H1 (cell line): ENCODE measurements at regions not wholly inside any gene's neighbourhood (a gene's known extent, or its start where the extent isn't known, plus 50 kb on each side); places are given as distances from the start of the nearest gene placed in this dataset.

Experiments used
- CTCF ChIA-PET: fragments of 300-600 bp; sonication (Branson Sonifier 250); formaldehyde crosslinking; loops from one replicate; lab custom pipeline; 2021; ENCODE audit not compliant: partially characterized antibody; lab: Charles Lee
- POLR2A ChIA-PET: fragments of 300-600 bp; sonication (Branson Sonifier 250); formaldehyde crosslinking; loops from one replicate; lab custom pipeline; 2021; ENCODE audit warnings: inconsistent platforms; ENCODE audit not compliant: partially characterized antibody; lab: Charles Lee
- DNase-seq, 2 experiments: peaks; one replicate each; pipeline versions ENCODE4 v3.0.0 to v3.0.0-alpha.2; 2010 to 2022; ENCODE audit warnings: low spot score in 2 of 2, low read depth in 1 of 2, mixed read lengths in 1 of 2
- FAIRE-seq: peaks from 2 replicates; lab custom pipeline; 2011; peaks lifted over from hg19 to GRCh38; lab: Jason Lieb, UNC
- H2AFZ ChIP-seq: 2 replicates; pipeline ENCODE4 v1.8.1; 2012; ENCODE audit warnings: low read length, inconsistent platforms
- H2AK5ac ChIP-seq: 2 replicates; pipeline ENCODE4 v1.6.1; 2013; ENCODE audit warnings: low read depth, low read length
- H2BK120ac ChIP-seq: replicated peaks from 2 replicates; pipeline ENCODE3; 2013; ENCODE audit warnings: low read depth, low read length, inconsistent platforms
- H2BK12ac ChIP-seq: 2 replicates; pipeline ENCODE4 v1.6.1; 2013; ENCODE audit warnings: low read depth, low read length
- H2BK15ac ChIP-seq: 2 replicates; pipeline ENCODE4 v1.6.1; 2013; ENCODE audit warnings: low read length
- H2BK20ac ChIP-seq: 2 replicates; pipeline ENCODE4 v1.6.1; 2013; ENCODE audit warnings: low read length
- H2BK5ac ChIP-seq: 2 replicates; pipeline ENCODE4 v1.6.1; 2013; ENCODE audit warnings: low read depth, low read length
- H3K14ac ChIP-seq: 2 replicates; pipeline ENCODE4 v1.6.1; 2013; ENCODE audit warnings: inconsistent platforms; ENCODE audit not compliant: insufficient read length
- H3K18ac ChIP-seq: 2 replicates; pipeline ENCODE4 v1.6.1; 2013; ENCODE audit warnings: low read length; ENCODE audit errors: extremely low read depth
- H3K23ac ChIP-seq: 2 replicates; pipeline ENCODE4 v1.6.1; 2013; ENCODE audit warnings: inconsistent platforms; ENCODE audit not compliant: insufficient read length
- H3K23me2 ChIP-seq: 2 replicates; pipeline ENCODE4 v1.6.1; 2013; ENCODE audit warnings: low read depth, low read length
- H3K27ac ChIP-seq: 2 replicates; pipeline ENCODE4 v1.6.1; 2011; ENCODE audit warnings: low read depth, low read length, inconsistent platforms
- H3K27me3 ChIP-seq, 4 experiments: replicated peaks in 1 of 4; 1 replicate in 1 of 4; 2 replicates in 3 of 4; pipeline versions ENCODE4 v1.6.1 to v1.8.1; 2011 to 2013; ENCODE audit warnings: low read length in 3 of 4, mild to moderate bottlenecking in 3 of 4, inconsistent platforms in 2 of 4, mixed read lengths in 2 of 4, moderate library complexity in 1 of 4; ENCODE audit not compliant: control insufficient read depth in 3 of 4, insufficient read depth in 3 of 4; ENCODE audit errors: extremely low read depth in 1 of 4
- H3K36me3 ChIP-seq, 4 experiments: 2 replicates each; pipeline versions ENCODE4 v1.6.1 to v1.8.1; 2011 to 2013; ENCODE audit warnings: mild to moderate bottlenecking in 4 of 4, low read length in 3 of 4, moderate library complexity in 2 of 4, control low read depth in 1 of 4, inconsistent platforms in 1 of 4; ENCODE audit not compliant: insufficient read depth in 4 of 4, control insufficient read depth in 2 of 4
- H3K4ac ChIP-seq: replicated peaks from 2 replicates; pipeline ENCODE3; 2013; ENCODE audit warnings: low read length, low read depth, mixed read lengths, inconsistent platforms; ENCODE audit not compliant: insufficient read length
- H3K4me1 ChIP-seq, 4 experiments: replicated peaks in 1 of 4; 1 replicate in 1 of 4; 2 replicates in 3 of 4; pipeline versions ENCODE4 v1.6.1 to v1.8.1; 2011 to 2013; ENCODE audit warnings: low read length in 3 of 4, inconsistent platforms in 2 of 4, mixed read lengths in 1 of 4; ENCODE audit not compliant: insufficient read depth in 4 of 4, control insufficient read depth in 3 of 4
- H3K4me2 ChIP-seq, 2 experiments: 2 replicates each; pipeline versions ENCODE4 v1.6.1 to v1.8.1; 2011 to 2013; ENCODE audit warnings: low read depth in 2 of 2, low read length in 2 of 2, control low read depth in 1 of 2, inconsistent platforms in 1 of 2, mild to moderate bottlenecking in 1 of 2; ENCODE audit not compliant: insufficient read depth in 1 of 2
- H3K4me3 ChIP-seq, 4 experiments: fragments of 200-600, 300-600 bp in 1 of 4; sonication (generic), shearing (Covaris generic), sonication (Bioruptor Twin) in 1 of 4; 2 replicates each; pipeline versions ENCODE4 v1.5.1 to v1.8.1; 2011 to 2016; ENCODE audit warnings: low read length in 4 of 4, low read depth in 3 of 4, control low read depth in 2 of 4, inconsistent platforms in 2 of 4, mild to moderate bottlenecking in 2 of 4, mixed read lengths in 1 of 4, moderate library complexity in 1 of 4; ENCODE audit not compliant: insufficient read depth in 2 of 4; ENCODE audit errors: extremely low read depth in 1 of 4
- H3K56ac ChIP-seq: replicated peaks from 2 replicates; pipeline ENCODE3; 2013; ENCODE audit warnings: low read depth, mild to moderate bottlenecking, mixed read lengths, low read length, inconsistent platforms; ENCODE audit not compliant: insufficient read length
- H3K79me1 ChIP-seq: 2 replicates; pipeline ENCODE4 v1.6.1; 2013; ENCODE audit warnings: low read depth, low read length, control low read depth
- H3K79me2 ChIP-seq, 2 experiments: 2 replicates each; pipeline versions ENCODE4 v1.6.1 to v1.8.1; 2012 to 2013; ENCODE audit warnings: low read length in 2 of 2, mild to moderate bottlenecking in 2 of 2, inconsistent platforms in 1 of 2; ENCODE audit not compliant: insufficient read depth in 2 of 2, control insufficient read depth in 1 of 2
- H3K9ac ChIP-seq, 4 experiments: replicated peaks in 1 of 4; 1 replicate in 1 of 4; 2 replicates in 3 of 4; pipeline versions ENCODE4 v1.6.1 to v1.8.1; 2011 to 2013; ENCODE audit warnings: low read depth in 3 of 4, low read length in 3 of 4, control low read depth in 2 of 4, mild to moderate bottlenecking in 2 of 4, moderate library complexity in 2 of 4, inconsistent platforms in 1 of 4; ENCODE audit errors: extremely low read depth in 1 of 4
- H3K9me3 ChIP-seq, 2 experiments: 2 replicates each; pipeline versions ENCODE4 v1.6.1 to v1.8.1; 2012 to 2013; ENCODE audit warnings: mild to moderate bottlenecking in 2 of 2, moderate library complexity in 2 of 2, control low read depth in 1 of 2, inconsistent platforms in 1 of 2, low read depth in 1 of 2, low read length in 1 of 2, mixed read lengths in 1 of 2; ENCODE audit not compliant: insufficient read depth in 2 of 2
- H4K20me1 ChIP-seq, 2 experiments: replicated peaks in 1 of 2; 2 replicates each; pipeline versions ENCODE3 to v1.8.1; 2011 to 2013; ENCODE audit warnings: inconsistent platforms in 2 of 2, low read length in 2 of 2, mild to moderate bottlenecking in 1 of 2; ENCODE audit not compliant: insufficient read depth in 2 of 2, control insufficient read depth in 1 of 2
- H4K5ac ChIP-seq: 2 replicates; pipeline ENCODE4 v1.6.1; 2013; ENCODE audit warnings: low read length, low read depth, mixed read lengths, inconsistent platforms; ENCODE audit not compliant: insufficient read length
- H4K8ac ChIP-seq: 2 replicates; pipeline ENCODE4 v1.8.0; 2013; ENCODE audit warnings: mild to moderate bottlenecking, moderate library complexity, low read length, inconsistent platforms; ENCODE audit not compliant: insufficient read depth; ENCODE audit errors: extremely low read depth
- H4K91ac ChIP-seq: replicated peaks from 2 replicates; pipeline ENCODE3; 2013; ENCODE audit warnings: low read length, mixed read lengths, inconsistent platforms; ENCODE audit not compliant: insufficient read length
- GABPA ChIP-seq: IDR thresholded peaks from 2 replicates; pipeline ENCODE4 v1.6.1; 2011; ENCODE audit warnings: mild to moderate bottlenecking, low read length, moderate library complexity, borderline replicate concordance; ENCODE audit not compliant: insufficient read depth
- JUND ChIP-seq: IDR thresholded peaks from 2 replicates; pipeline ENCODE4 v1.6.1; 2011; ENCODE audit warnings: mild to moderate bottlenecking, improper control_type of control experiment, low read length
- KDM5A ChIP-seq: fragments of 200-600 bp; IDR thresholded peaks from 2 replicates; pipeline ENCODE4 v1.7.1; 2012; ENCODE audit warnings: mild to moderate bottlenecking, low read length, inconsistent platforms, mixed read lengths
- MAX ChIP-seq: IDR thresholded peaks from 2 replicates; pipeline ENCODE4 v1.6.1; 2012; ENCODE audit warnings: inconsistent platforms
- RAD21 ChIP-seq, 2 experiments: IDR thresholded peaks in 1 of 2; conservative IDR thresholded peaks in 1 of 2; 2 replicates each; pipeline ENCODE4 v1.6.1; 2011; ENCODE audit warnings: low read depth in 2 of 2, low read length in 2 of 2, improper control_type of control experiment in 1 of 2, inconsistent platforms in 1 of 2, mild to moderate bottlenecking in 1 of 2, moderate library complexity in 1 of 2
- SP2 ChIP-seq: IDR thresholded peaks from 2 replicates; pipeline ENCODE4 v1.6.1; 2012; ENCODE audit warnings: mild to moderate bottlenecking, low read length, inconsistent platforms
- SUZ12 ChIP-seq: fragments of 200-600 bp; sonication (generic); IDR thresholded peaks from 2 replicates; pipeline ENCODE4 v1.6.1; 2012; ENCODE audit warnings: mild to moderate bottlenecking, inconsistent platforms, low read length, moderate library complexity, mixed read lengths
- USF2 ChIP-seq: IDR thresholded peaks from 2 replicates; pipeline ENCODE4 v1.6.1; 2011; ENCODE audit warnings: low read length, improper control_type of control experiment
- WGBS, 2 experiments: shearing (Covaris generic) in 1 of 2; methylation state at CpG; one replicate each; pipeline versions ENCODE4 v1.1.6 to v1.1.7; 2013 to 2015; ENCODE audit warnings: low lambda C conversion rate in 2 of 2, mixed read lengths in 2 of 2, inconsistent platforms in 1 of 2, low coverage in 1 of 2, missing lambda C conversion rate in 1 of 2; ENCODE audit not compliant: insufficient replicate concordance in 2 of 2, insufficient coverage in 1 of 2, insufficient read length in 1 of 2; ENCODE audit errors: extremely low coverage in 1 of 2, missing lambda C conversion rate in 1 of 2; 5-methylcytosine and 5-hydroxymethylcytosine counted together

GRCh38 chr21:36647279-36648093 is 51.4 kb upstream of the SIM2 start:
- peak overlapping the region; percentile 18; the same call in 1 of the 2 replicates for H2BK15ac ChIP-seq
- H3K4me1 ChIP-seq, result peaks cover 0 to 5% (median 0%) of the 10 kb centered on the region in 4 experiments; a peak in 1 of 7 replicates
- H3K23ac ChIP-seq, result no peak overlapping the region
- H3K4me2 ChIP-seq, result no peak overlapping the region; a peak in 1 of 4 replicates
- peak overlapping the region; percentile 45 for H4K91ac ChIP-seq
- H3K9me3 ChIP-seq, result no peaks in the 10 kb centered on the region
- no peak overlapping the region for H4K5ac ChIP-seq
- H2BK120ac ChIP-seq, result peak overlapping the region; percentile 57
- H3K56ac ChIP-seq, result no peak overlapping the region
- H4K8ac ChIP-seq, result 0 out of 2 replicates have a peak overlapping the region, but pooled peaks have one; percentile 57
- H3K9ac ChIP-seq, result peak overlapping the region in 1 of 4 experiments; percentile 17; a peak in 1 of 7 replicates
- H3K36me3 ChIP-seq, result no peaks in the 10 kb centered on the region
- peaks cover 2% of the 10 kb centered on the region; the same call in 1 of the 2 replicates for H3K23me2 ChIP-seq
- POLR2A ChIA-PET, result no interaction called here
- H2AK5ac ChIP-seq, result peak overlapping the region; percentile 60; the same call in 1 of the 2 replicates
- H3K79me1 ChIP-seq, result no peaks in the 10 kb centered on the region
- CTCF ChIA-PET, result interaction anchor here (0.7 to 1.8 kb wide), 4 partner anchors 15 to 63 kb away, joined by 3 to 9 read pairs (median 4); no protein-coding TSS in a partner anchor
- H2BK12ac ChIP-seq, result peak overlapping the region; percentile 94; the same call in 1 of the 2 replicates
- H3K27me3 ChIP-seq, result no peaks in the 10 kb centered on the region
- peak; percentile 80 for FAIRE-seq
- no peaks in the 10 kb centered on the region for H3K79me2 ChIP-seq
- no peak overlapping the region for H3K27ac ChIP-seq
- H2BK5ac ChIP-seq, result peak overlapping the region; percentile 93
- peak overlapping the region; percentile 62; the same call in 1 of the 2 replicates for H3K18ac ChIP-seq
- no peak for DNase-seq
- H3K4ac ChIP-seq, result no peak overlapping the region
- 69% methylated on average over 15 of the region's 15 CpGs; no CpG with 5 or more reads in 1 of the 2 experiments for WGBS, 2 experiments
- TF ChIP-seq GABPA (no peak), SUZ12 (no peak), USF2 (peak; percentile 49; the same call in 1 of the 2 replicates), SP2 (no peak), RAD21 (IDR thresholded peaks at IDR 0.05 in 1 of 2, conservative IDR thresholded peaks at IDR 0.05 in 1 of 2; ENCODE audit: low read depth in 2 of 2, low read length in 2 of 2) (no peak), JUND (no peak), MAX (no peak), KDM5A (no peak)
- H2BK20ac ChIP-seq, result peak overlapping the region; percentile 94
- H2AFZ ChIP-seq, result peak overlapping the region; percentile 69
- H4K20me1 ChIP-seq, result no peaks in the 10 kb centered on the region
- H3K14ac ChIP-seq, result no peak overlapping the region
- no peak overlapping the region for H3K4me3 ChIP-seq
